Common myeloid progenitor, CD34-positive (primary cell): ENCODE measurements at regions not wholly inside any gene's neighbourhood (a gene's known extent, or its start where the extent isn't known, plus 50 kb on each side); places are given as distances from the start of the nearest gene placed in this dataset.
"Not testable (repeated sequence)": the region's sequence is repeated elsewhere in the genome, so short reads cannot be mapped to it uniquely, and the experiment has no call there.

Source experiments
- CTCF ChIA-PET: fragments of 350-600 bp; sonication (Branson Sonifier 250); formaldehyde crosslinking; loops from one replicate; lab custom pipeline; 2021; ENCODE audit warnings: antibody characterized with exemption; lab: Charles Lee
- POLR2A ChIA-PET: fragments of 350-600 bp; sonication (Branson Sonifier 250); formaldehyde crosslinking; loops from one replicate; lab custom pipeline; 2021; ENCODE audit warnings: antibody characterized with exemption; lab: Charles Lee
- DNase-seq, 3 donors: peaks; one replicate each; pipeline versions ENCODE4 v3.0.0 to v3.0.0-alpha.2; 2013
- H3K27ac ChIP-seq, 2 experiments: 1 replicate in 1 of 2; 2 replicates in 1 of 2; pipeline ENCODE4 v1.7.0; 2013; ENCODE audit warnings: inconsistent platforms in 2 of 2, low read length in 2 of 2, mild to moderate bottlenecking in 2 of 2, low read depth in 1 of 2, moderate library complexity in 1 of 2; ENCODE audit not compliant: severe bottlenecking in 2 of 2, insufficient read depth in 1 of 2, poor library complexity in 1 of 2
- H3K27me3 ChIP-seq, 5 experiments: replicated peaks in 2 of 5; 1 replicate in 3 of 5; 2 replicates in 2 of 5; pipeline versions ENCODE4 v1.6.1 to v1.7.0; 2013; ENCODE audit warnings: low read length in 4 of 5, mild to moderate bottlenecking in 2 of 5, moderate library complexity in 2 of 5, inconsistent platforms in 1 of 5; ENCODE audit not compliant: insufficient read depth in 5 of 5, control insufficient read depth in 4 of 5
- H3K36me3 ChIP-seq, 4 experiments: 1 replicate in 2 of 4; 2 replicates in 2 of 4; pipeline versions ENCODE4 v1.6.1 to v1.7.0; 2013; ENCODE audit warnings: low read length in 3 of 4, control low read depth in 1 of 4, mild to moderate bottlenecking in 1 of 4; ENCODE audit not compliant: control insufficient read depth in 4 of 4, insufficient read depth in 4 of 4
- H3K4me1 ChIP-seq, 4 experiments: 1 replicate in 3 of 4; 2 replicates in 1 of 4; pipeline versions ENCODE4 v1.6.1 to v1.7.1; 2013; ENCODE audit warnings: low read length in 3 of 4, mild to moderate bottlenecking in 3 of 4, control low read depth in 1 of 4, inconsistent platforms in 1 of 4, moderate library complexity in 1 of 4; ENCODE audit not compliant: control insufficient read depth in 4 of 4, insufficient read depth in 4 of 4; ENCODE audit errors: control extremely low read depth in 1 of 4
- H3K4me3 ChIP-seq, 7 experiments: 1 replicate in 4 of 7; 2 replicates in 3 of 7; pipeline versions ENCODE4 v1.5.1 to v1.7.0; 2013; ENCODE audit warnings: mild to moderate bottlenecking in 7 of 7, low read length in 6 of 7, moderate library complexity in 6 of 7, inconsistent platforms in 2 of 7, low read depth in 2 of 7, control low read depth in 1 of 7; ENCODE audit not compliant: insufficient read depth in 4 of 7, control insufficient read depth in 1 of 7; ENCODE audit errors: extremely low read depth in 1 of 7
- H3K9me3 ChIP-seq, 5 experiments: 1 replicate in 4 of 5; 2 replicates in 1 of 5; pipeline versions ENCODE4 v1.6.1 to v1.7.1; 2013; ENCODE audit warnings: low read length in 4 of 5, mild to moderate bottlenecking in 2 of 5, inconsistent platforms in 1 of 5, low read depth in 1 of 5, moderate library complexity in 1 of 5; ENCODE audit not compliant: control insufficient read depth in 4 of 5, insufficient read depth in 2 of 5; ENCODE audit errors: control extremely low read depth in 1 of 5
- WGBS: methylation state at CpG from one replicate; pipeline ENCODE4 v1.1.5; 2013; ENCODE audit not compliant: insufficient coverage; 5-methylcytosine and 5-hydroxymethylcytosine counted together

DNA sequence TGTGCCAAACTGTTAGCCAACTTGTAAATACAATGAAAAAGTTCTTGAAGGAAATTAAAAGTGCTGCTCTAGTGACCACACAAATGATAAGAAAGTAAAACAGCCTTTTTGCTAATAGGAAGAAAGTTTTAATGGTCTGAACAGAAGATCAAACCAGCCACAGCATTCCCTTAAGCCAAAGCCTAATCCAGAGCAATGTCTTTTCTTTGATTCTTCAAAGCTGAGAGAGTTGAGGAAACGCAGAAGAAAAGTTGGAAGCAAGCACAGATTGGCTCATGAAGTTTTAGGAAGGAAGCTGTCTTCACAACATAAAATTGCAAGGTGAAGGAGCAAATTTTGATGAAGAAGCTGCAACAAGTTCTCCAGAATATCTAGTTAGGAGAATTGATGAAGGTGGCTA is 213.8 kb downstream of the ATXN7L3B start:
- H3K36me3 ChIP-seq: no peaks in the 10 kb centered on the region
- no peaks in the 10 kb centered on the region for H3K27me3 ChIP-seq
- ChIA-PET CTCF (interaction anchor here (1.0 kb wide), 1 partner anchor 10 kb away, joined by 4 read pairs; no protein-coding TSS in a partner anchor), POLR2A (no interaction called here)
- no peaks in the 10 kb centered on the region for H3K4me1 ChIP-seq
- no peak for DNase-seq
- 100% methylated on average over 1 of the region's 1 CpG for WGBS
- H3K27ac ChIP-seq: no peak overlapping the region
- H3K4me3 ChIP-seq: no peak overlapping the region
- no peaks in the 10 kb centered on the region for H3K9me3 ChIP-seq

- ChIA-PET CTCF (interaction anchor here (1.0 kb wide), 1 partner anchor 10 kb away, joined by 4 read pairs; no protein-coding TSS in a partner anchor), POLR2A (no interaction called here)
- Histone ChIP-seq H3K27ac (no peak overlapping the region), H3K4me3 (no peak overlapping the region), H3K9me3 (no peaks in the 10 kb centered on the region), H3K36me3 (no peaks in the 10 kb centered on the region), H3K4me1 (no peaks in the 10 kb centered on the region), H3K27me3 (no peaks in the 10 kb centered on the region)
- no peak for DNase-seq
- 100% methylated on average over 2 of the region's 3 CpGs for WGBS
These were observed 214.6 kb downstream of the ATXN7L3B start for GRCh38 chr12:74752215-74752614.

DNA sequence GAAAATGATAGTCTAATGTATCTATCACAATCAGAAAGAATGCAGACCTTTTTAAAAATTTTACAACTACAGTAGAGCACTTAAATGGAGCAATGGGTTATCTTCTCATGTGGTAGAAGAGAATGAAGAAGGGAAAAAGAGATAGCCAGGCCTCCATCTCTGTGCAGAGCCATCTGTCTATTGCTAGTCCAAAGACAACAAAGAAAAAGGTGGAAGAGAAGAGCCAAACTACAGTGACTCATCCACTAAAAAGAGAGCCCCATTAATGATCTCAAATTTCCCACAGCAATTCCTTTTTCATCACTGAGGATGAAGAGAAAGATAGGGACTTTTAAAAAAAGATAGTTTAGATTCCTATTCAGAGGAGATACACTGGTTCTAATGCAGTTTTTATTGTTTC is 232.9 kb downstream of the ATXN7L3B start:
- Histone ChIP-seq H3K27me3 (no peaks in the 10 kb centered on the region), H3K27ac (no peak overlapping the region), H3K4me1 (no peaks in the 10 kb centered on the region), H3K9me3 (no peaks in the 10 kb centered on the region), H3K36me3 (no peaks in the 10 kb centered on the region), H3K4me3 (no peak overlapping the region)
- CTCF ChIA-PET: no interaction called here
- POLR2A ChIA-PET: no interaction called here
- no peak for DNase-seq

- Histone ChIP-seq H3K9me3 (no peaks in the 10 kb centered on the region), H3K27ac (no peak overlapping the region), H3K4me1 (no peaks in the 10 kb centered on the region), H3K27me3 (no peaks in the 10 kb centered on the region), H3K36me3 (no peaks in the 10 kb centered on the region), H3K4me3 (no peak overlapping the region)
- ChIA-PET CTCF (no interaction called here), POLR2A (no interaction called here)
- DNase-seq: no peak
- WGBS: no CpG with 5 or more reads among the region's 1 CpG
These were observed 237.6 kb downstream of the ATXN7L3B start for GRCh38 chr12:74775276-74775675.

GRCh38 chr12:74776378-74776777 is 238.7 kb downstream of the ATXN7L3B start:
- Histone ChIP-seq H3K9me3 (no peaks in the 10 kb centered on the region), H3K27ac (no peak overlapping the region), H3K36me3 (no peaks in the 10 kb centered on the region), H3K27me3 (no peaks in the 10 kb centered on the region), H3K4me3 (no peak overlapping the region), H3K4me1 (no peaks in the 10 kb centered on the region)
- ChIA-PET POLR2A (no interaction called here), CTCF (no interaction called here)
- 80% methylated on average over 1 of the region's 7 CpGs for WGBS
- DNase-seq: no peak

DNA sequence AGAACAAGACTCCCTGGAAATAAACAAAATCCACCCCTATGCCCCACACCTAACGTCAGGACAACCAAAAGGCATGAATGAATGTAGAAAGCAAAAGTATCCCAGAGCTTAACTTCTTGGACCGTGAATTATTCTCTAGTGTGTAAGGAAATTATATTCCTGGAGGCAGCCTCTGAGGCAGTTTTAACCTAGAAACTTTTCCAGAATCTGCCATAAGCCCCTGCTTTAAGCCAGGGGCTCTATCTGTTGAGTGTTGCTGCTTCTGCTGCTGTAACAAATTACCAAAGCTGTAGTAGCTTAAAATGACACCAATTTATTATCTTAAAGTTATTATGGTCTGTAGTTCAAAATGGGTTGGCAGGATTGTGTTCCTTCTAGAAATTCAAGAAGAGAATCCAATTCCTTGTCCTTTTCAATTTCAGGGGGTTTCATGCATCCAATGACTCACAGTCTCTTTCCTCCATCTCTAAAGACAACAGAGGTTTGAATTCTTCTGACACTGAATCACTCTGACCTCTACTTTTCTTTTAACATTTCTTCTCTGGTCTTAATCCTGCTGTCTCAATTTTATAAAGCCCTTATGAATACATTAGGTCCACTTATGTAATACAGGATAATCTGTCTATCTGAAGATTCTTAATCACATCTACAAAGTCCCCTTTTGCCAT is 242.7 kb downstream of the ATXN7L3B start:
- Histone ChIP-seq H3K4me3 (no peak overlapping the region), H3K27ac (no peak overlapping the region), H3K27me3 (no peaks in the 10 kb centered on the region), H3K4me1 (no peaks in the 10 kb centered on the region), H3K9me3 (no peaks in the 10 kb centered on the region), H3K36me3 (no peaks in the 10 kb centered on the region)
- no peak for DNase-seq
- 100% methylated on average over 1 of the region's 2 CpGs for WGBS
- POLR2A ChIA-PET: no interaction called here
- CTCF ChIA-PET: no interaction called here

DNA sequence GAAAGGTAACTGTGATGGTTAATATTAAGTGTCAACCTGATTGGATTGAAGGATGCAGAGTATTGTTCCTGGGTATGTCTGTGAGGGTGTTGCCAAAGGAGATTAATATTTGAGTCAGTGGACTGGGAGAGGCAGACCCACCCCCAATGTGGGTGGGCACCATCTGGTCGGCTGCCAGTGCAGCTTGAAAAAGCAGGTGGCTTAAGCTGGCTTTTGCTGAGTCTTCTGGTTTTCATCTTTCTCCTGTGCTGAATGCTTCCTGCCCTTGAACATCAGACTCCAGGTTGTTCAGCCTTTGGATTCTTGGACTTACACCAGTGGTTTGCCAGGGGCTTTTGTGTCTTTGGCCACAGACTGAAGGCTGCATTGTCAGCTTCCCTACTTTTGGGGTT is 243.2 kb downstream of the ATXN7L3B start:
- H3K9me3 ChIP-seq, H3K4me1 ChIP-seq, POLR2A ChIA-PET, H3K36me3 ChIP-seq, CTCF ChIA-PET, H3K27ac ChIP-seq, DNase-seq, H3K4me3 ChIP-seq, H3K27me3 ChIP-seq: not testable (repeated sequence)
- 71% methylated on average over 1 of the region's 1 CpG for WGBS
